Kidney (tissue), 13 donors: ENCODE measurements at regions not wholly inside any gene's neighbourhood (a gene's known extent, or its start where the extent isn't known, plus 50 kb on each side); places are given as distances from the start of the nearest gene placed in this dataset.
A peak's percentile ranks its signal among the peaks of the same experiment; 100 is the strongest.
"Not testable (repeated sequence)": the region's sequence is repeated elsewhere in the genome, so short reads cannot be mapped to it uniquely, and the experiment has no call there.

Experiments
- DNase-seq, 5 donors: peaks; one replicate each; pipeline ENCODE4 v3.0.0-alpha.2; 2013 to 2020
- FAIRE-seq: peaks from 2 replicates; lab custom pipeline; 2012; peaks lifted over from hg19 to GRCh38; lab: Jason Lieb, UNC
- H3K27ac ChIP-seq, 2 donors: one replicate each; pipeline ENCODE4 v1.7.0; 2013; ENCODE audit warnings: low read depth in 2 of 2, low read length in 2 of 2, inconsistent platforms in 1 of 2
- H3K27me3 ChIP-seq: one replicate; pipeline ENCODE4 v1.7.1; 2013; ENCODE audit warnings: low read length, inconsistent platforms; ENCODE audit not compliant: control insufficient read depth, insufficient read depth
- H3K36me3 ChIP-seq, 3 donors: one replicate each; pipeline versions ENCODE4 v1.7.0 to v1.7.1; 2013; ENCODE audit warnings: low read length in 3 of 3, control low read depth in 1 of 3, inconsistent platforms in 1 of 3; ENCODE audit not compliant: insufficient read depth in 3 of 3, control insufficient read depth in 2 of 3
- H3K4me1 ChIP-seq, 3 donors: one replicate each; pipeline versions ENCODE4 v1.7.0 to v1.7.1; 2013; ENCODE audit warnings: low read length in 3 of 3, inconsistent platforms in 1 of 3, low read depth in 1 of 3; ENCODE audit not compliant: control insufficient read depth in 2 of 3, insufficient read depth in 2 of 3
- H3K4me3 ChIP-seq, 3 donors: one replicate each; pipeline versions ENCODE4 v1.7.0 to v1.8.1; 2013; ENCODE audit warnings: low read length in 3 of 3, control low read depth in 1 of 3, inconsistent platforms in 1 of 3
- H3K9ac ChIP-seq, 3 donors: one replicate each; pipeline versions ENCODE4 v1.7.0 to v1.7.1; 2013; ENCODE audit warnings: low read length in 3 of 3, control low read depth in 1 of 3, inconsistent platforms in 1 of 3
- H3K9me3 ChIP-seq, 3 donors: one replicate each; pipeline versions ENCODE4 v1.7.0 to v1.7.1; 2013; ENCODE audit warnings: low read length in 3 of 3, control low read depth in 1 of 3, inconsistent platforms in 1 of 3; ENCODE audit not compliant: control insufficient read depth in 2 of 3, insufficient read depth in 1 of 3
- intact Hi-C: fragments of 100-400 bp; cut with DNase I; formaldehyde crosslinking; loops from one replicate; pipeline ENCODE4 v1.11.1; 2022
- TF ChIP-seq, protein P1 (sequence below): IDR thresholded peaks from 3 replicates; pipeline ENCODE4 v1.5.1; 2012; ENCODE audit warnings: mild to moderate bottlenecking, moderate library complexity, borderline replicate concordance; ENCODE audit not compliant: insufficient read depth; ENCODE audit errors: extremely low read depth
- donor health status: control.
- donor health status: control.
- donor health status: control.
- donor health status: control.
- donor health status: control.
- donor health status: DM: yes; HTN: yes; CAD: no.
- donor health status: Normal renal cell carcinoma (clear cell type).

DNA sequence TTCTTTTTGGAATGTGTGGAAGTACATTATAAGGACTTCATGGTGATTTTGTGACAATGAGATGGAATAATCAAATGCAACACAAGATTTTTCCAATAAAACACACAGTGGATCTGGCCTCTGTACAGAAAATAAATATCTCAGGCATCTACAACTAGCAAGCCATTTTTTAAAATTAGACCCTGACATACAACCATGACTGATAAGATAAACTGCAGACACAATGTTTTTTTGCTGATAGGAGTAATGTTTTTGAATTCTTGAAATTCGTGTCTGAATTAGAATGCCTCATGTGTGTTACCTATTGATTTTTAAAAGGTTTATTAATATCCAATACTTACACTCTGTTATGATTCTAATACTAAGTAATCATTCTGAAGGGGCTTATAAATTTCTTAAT, 328.1 kb downstream of the HGF start:
- DNase-seq (no peak), FAIRE-seq (no peak)
- intact Hi-C loops: no loop called here
- TF ChIP-seq, protein P1, sequence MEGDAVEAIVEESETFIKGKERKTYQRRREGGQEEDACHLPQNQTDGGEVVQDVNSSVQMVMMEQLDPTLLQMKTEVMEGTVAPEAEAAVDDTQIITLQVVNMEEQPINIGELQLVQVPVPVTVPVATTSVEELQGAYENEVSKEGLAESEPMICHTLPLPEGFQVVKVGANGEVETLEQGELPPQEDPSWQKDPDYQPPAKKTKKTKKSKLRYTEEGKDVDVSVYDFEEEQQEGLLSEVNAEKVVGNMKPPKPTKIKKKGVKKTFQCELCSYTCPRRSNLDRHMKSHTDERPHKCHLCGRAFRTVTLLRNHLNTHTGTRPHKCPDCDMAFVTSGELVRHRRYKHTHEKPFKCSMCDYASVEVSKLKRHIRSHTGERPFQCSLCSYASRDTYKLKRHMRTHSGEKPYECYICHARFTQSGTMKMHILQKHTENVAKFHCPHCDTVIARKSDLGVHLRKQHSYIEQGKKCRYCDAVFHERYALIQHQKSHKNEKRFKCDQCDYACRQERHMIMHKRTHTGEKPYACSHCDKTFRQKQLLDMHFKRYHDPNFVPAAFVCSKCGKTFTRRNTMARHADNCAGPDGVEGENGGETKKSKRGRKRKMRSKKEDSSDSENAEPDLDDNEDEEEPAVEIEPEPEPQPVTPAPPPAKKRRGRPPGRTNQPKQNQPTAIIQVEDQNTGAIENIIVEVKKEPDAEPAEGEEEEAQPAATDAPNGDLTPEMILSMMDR: no peak
- Histone ChIP-seq H3K9ac (no peak overlapping the region), H3K4me3 (no peak overlapping the region), H3K4me1 (no peaks in the 10 kb centered on the region), H3K36me3 (no peaks in the 10 kb centered on the region), H3K27me3 (no peaks in the 10 kb centered on the region), H3K27ac (no peak overlapping the region), H3K9me3 (no peaks in the 10 kb centered on the region)

DNA sequence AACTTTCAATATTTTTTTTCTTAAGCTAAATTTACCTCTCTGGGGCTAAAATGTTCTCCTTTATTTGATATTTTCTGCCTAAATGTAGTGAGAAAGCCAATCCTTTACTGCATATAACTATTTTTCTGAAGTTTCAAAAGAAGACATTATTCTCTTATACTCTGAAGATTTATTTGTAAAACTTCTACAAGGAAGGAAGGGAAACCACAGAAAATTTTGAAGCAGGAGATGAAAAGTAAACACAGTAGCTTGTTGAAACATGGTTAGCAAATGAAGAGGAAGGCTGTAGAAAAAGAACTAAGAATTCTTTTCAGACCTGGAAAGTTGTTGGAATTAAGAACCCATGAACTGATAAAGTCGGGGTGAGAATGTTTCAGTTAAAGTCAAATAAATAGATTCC, 330.3 kb downstream of the HGF start:
- no peaks in the 10 kb centered on the region for H3K36me3 ChIP-seq
- no peak overlapping the region for H3K9ac ChIP-seq
- no peaks in the 10 kb centered on the region for H3K27me3 ChIP-seq
- no peak for FAIRE-seq
- H3K27ac ChIP-seq: no peak overlapping the region
- H3K4me3 ChIP-seq: no peak overlapping the region
- H3K4me1 ChIP-seq: no peaks in the 10 kb centered on the region
- intact Hi-C loops: no loop called here
- no peaks in the 10 kb centered on the region for H3K9me3 ChIP-seq
- TF ChIP-seq, protein P1: no peak
- no peak for DNase-seq

DNA sequence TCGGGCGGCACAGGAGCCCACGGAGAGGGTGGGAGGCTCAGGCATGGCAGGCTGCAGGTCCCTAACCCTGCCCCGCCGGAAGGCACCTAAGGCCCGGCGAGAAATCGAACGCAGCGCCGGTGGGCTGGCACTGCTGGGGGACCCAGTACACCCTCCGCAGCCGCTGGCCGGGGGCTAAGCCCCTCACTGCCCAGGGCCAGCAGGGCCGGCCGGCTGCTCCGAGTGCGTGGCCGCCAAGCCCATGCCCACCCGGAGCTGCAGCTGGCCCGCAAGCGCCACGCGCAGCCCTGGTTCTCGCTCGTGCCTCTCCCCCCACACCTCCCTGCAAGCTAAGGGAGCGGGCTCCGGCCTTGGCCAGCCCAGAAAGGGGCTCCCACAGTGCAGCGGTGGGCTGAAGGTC, 332.7 kb downstream of the HGF start:
- FAIRE-seq, H3K9ac ChIP-seq, H3K27ac ChIP-seq, H3K36me3 ChIP-seq, H3K4me3 ChIP-seq, H3K4me1 ChIP-seq, H3K9me3 ChIP-seq, H3K27me3 ChIP-seq, intact Hi-C loops: not testable (repeated sequence)
- peak in 1 of 5 donors; percentile 62 for DNase-seq

DNA sequence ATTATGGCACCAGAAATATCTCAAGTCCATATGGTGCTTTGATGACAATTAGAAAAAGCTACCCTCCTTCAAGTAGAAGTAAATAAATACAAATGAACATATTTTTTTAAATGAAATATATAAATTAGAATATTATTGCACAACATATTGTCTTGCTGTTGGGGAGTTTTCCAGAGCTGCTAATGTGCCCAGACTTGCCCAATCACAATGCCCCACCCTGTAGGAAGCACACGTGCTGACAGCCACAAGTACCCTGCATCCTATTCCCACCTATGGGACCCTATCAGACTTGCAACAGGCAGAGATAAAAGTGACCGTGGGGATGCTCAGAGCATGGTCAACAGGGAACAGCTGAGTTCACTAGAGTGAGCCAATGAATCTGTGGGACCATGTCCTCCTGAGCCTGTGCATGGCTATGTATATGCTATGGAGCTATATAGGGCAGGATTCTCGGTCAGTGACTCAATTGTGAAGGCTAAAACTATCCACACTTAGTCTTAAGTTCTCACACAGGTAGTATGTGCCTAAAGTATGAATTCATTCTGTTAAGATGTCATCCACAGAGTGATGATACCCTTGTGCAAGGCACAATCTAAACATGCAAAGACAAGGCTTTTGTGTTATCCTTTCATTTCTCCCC, 336.0 kb downstream of the HGF start:
- Histone ChIP-seq H3K9me3 (no peaks in the 10 kb centered on the region), H3K4me3 (no peak overlapping the region), H3K27me3 (no peaks in the 10 kb centered on the region), H3K36me3 (no peaks in the 10 kb centered on the region), H3K4me1 (no peaks in the 10 kb centered on the region), H3K9ac (no peak overlapping the region), H3K27ac (no peak overlapping the region)
- DNase-seq (no peak), FAIRE-seq (no peak)
- TF ChIP-seq, protein P1: no peak
- intact Hi-C loops: no loop called here
